Fibroblast of skin of right quadriceps (primary cell): ENCODE measurements at regions not wholly inside any gene's neighbourhood (a gene's known extent, or its start where the extent isn't known, plus 50 kb on each side); places are given as distances from the start of the nearest gene placed in this dataset.
"Not testable (repeated sequence)": the region's sequence is repeated elsewhere in the genome, so short reads cannot be mapped to it uniquely, and the experiment has no call there.

ENCODE experiments used
- DNase-seq: peaks from one replicate; pipeline ENCODE4 v3.0.0-alpha.2; 2013

- no peak for DNase-seq
Measured at GRCh38 chr4:128444544-128445302, 157.1 kb upstream of the PGRMC2 start.

GRCh38 chr4:128440923-128441322, 153.3 kb upstream of the PGRMC2 start:
- no peak for DNase-seq

- DNase-seq: not testable (repeated sequence)
Measured at GRCh38 chr4:128437023-128437422, 149.4 kb upstream of the PGRMC2 start.

- DNase-seq: not testable (repeated sequence)
Measured at GRCh38 chr4:128429023-128429613, 141.5 kb upstream of the PGRMC2 start.

- DNase-seq: no peak
Measured at GRCh38 chr4:128428397-128428796, 140.8 kb upstream of the PGRMC2 start.

GRCh38 chr4:128427832-128428366, 140.3 kb upstream of the PGRMC2 start:
- peak; percentile 68 for DNase-seq

- DNase-seq: peak; percentile 22
Measured at GRCh38 chr4:128424527-128425497, 137.2 kb upstream of the PGRMC2 start.

GRCh38 chr4:128422296-128422695, 134.7 kb upstream of the PGRMC2 start:
- not testable (repeated sequence) for DNase-seq

GRCh38 chr4:128416921-128417320, 129.3 kb upstream of the PGRMC2 start:
- peak; percentile 26 for DNase-seq

- no peak for DNase-seq
Measured at GRCh38 chr4:128410037-128410436, 122.4 kb upstream of the PGRMC2 start.

GRCh38 chr4:128403586-128403985, 116.0 kb upstream of the PGRMC2 start:
- DNase-seq: no peak

- peak; percentile 34 for DNase-seq
Measured at GRCh38 chr4:128394778-128395177, 107.2 kb upstream of the PGRMC2 start.

- peak; percentile 91 for DNase-seq
Measured at GRCh38 chr4:128393101-128393704, 105.6 kb upstream of the PGRMC2 start.

- no peak for DNase-seq
Measured at GRCh38 chr4:128390475-128390996, 102.9 kb upstream of the PGRMC2 start.

- DNase-seq: no peak
Measured at GRCh38 chr4:128388796-128389195, 101.2 kb upstream of the PGRMC2 start.

- peak; percentile 41 for DNase-seq
Measured at GRCh38 chr4:128388352-128388630, 100.7 kb upstream of the PGRMC2 start.

GRCh38 chr4:128387600-128388351, 100.2 kb upstream of the PGRMC2 start:
- peak; percentile 60 for DNase-seq

GRCh38 chr4:128386761-128387599, 99.4 kb upstream of the PGRMC2 start:
- peak; percentile 96 for DNase-seq

- peak; percentile 73 for DNase-seq
Measured at GRCh38 chr4:128385683-128386304, 98.2 kb upstream of the PGRMC2 start.
